ENCODE measurements at regions not wholly inside any gene's neighbourhood (a gene's known extent, or its start where the extent isn't known, plus 50 kb on each side); places are given as distances from the start of the nearest gene placed in this dataset.

DNA sequence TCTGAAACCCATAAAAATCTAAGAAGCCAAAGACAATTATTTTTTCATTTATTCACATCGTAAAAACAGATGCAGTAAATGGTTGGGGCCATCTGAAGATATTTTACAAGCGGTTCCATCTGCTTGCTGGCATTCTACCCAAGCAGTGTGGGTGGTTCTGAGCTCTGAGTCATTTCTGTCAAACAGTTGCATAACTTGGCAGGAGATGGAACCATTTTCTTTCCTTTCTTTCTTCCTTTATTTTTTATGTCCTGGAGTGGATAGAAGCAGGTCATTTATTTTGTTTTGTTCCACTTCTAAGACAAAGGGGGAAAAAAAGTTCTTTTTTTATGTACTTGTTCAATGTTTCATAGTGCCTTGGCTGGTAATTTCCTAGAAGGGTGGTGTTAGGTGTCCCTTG, 1151.9 kb upstream of the GOT2 start:
- Mint-ChIP-seq H3K27ac (ENCODE audit: unreplicated experiment) (no peak overlapping the region), H3K4me1 (ENCODE audit: low read depth, unreplicated experiment) (no peaks in the 10 kb centered on the region)
- DNase-seq: no peak

DNA sequence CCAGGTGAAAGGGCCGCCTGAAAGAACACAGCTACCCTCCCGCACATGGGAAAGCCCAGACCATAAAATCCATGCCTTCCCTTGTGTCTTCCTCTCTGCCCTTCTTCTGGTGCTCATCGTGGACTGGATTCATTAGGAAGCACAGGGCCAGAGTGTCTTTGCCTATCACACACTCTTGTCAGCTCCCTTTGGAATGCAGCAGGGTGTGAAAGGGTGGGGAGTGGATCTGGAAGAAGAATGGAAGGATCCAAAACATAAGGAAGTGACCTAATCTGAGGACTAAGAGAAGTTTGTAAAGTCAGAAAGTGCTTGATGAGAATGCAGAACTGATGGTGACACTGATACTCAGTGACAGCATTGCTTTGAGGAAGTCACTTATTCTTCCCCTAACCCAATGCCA, 1147.3 kb upstream of the GOT2 start:
- Mint-ChIP-seq H3K4me1 (ENCODE audit: low read depth, unreplicated experiment) (no peaks in the 10 kb centered on the region), H3K9me3 (ENCODE audit: unreplicated experiment) (no peaks in the 10 kb centered on the region), H3K36me3 (ENCODE audit: unreplicated experiment) (no peaks in the 10 kb centered on the region), H3K27me3 (ENCODE audit: unreplicated experiment) (no peaks in the 10 kb centered on the region), H3K27ac (ENCODE audit: unreplicated experiment) (no peak overlapping the region), H3K4me3 (ENCODE audit: unreplicated experiment) (no peak overlapping the region)
- DNase-seq: no peak
- TF ChIP-seq, protein P1, sequence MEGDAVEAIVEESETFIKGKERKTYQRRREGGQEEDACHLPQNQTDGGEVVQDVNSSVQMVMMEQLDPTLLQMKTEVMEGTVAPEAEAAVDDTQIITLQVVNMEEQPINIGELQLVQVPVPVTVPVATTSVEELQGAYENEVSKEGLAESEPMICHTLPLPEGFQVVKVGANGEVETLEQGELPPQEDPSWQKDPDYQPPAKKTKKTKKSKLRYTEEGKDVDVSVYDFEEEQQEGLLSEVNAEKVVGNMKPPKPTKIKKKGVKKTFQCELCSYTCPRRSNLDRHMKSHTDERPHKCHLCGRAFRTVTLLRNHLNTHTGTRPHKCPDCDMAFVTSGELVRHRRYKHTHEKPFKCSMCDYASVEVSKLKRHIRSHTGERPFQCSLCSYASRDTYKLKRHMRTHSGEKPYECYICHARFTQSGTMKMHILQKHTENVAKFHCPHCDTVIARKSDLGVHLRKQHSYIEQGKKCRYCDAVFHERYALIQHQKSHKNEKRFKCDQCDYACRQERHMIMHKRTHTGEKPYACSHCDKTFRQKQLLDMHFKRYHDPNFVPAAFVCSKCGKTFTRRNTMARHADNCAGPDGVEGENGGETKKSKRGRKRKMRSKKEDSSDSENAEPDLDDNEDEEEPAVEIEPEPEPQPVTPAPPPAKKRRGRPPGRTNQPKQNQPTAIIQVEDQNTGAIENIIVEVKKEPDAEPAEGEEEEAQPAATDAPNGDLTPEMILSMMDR (IDR thresholded peaks at IDR 0.05; ENCODE audit: partially characterized antibody, unreplicated experiment): no peak

More for the DNA sequence above, 1151.9 kb upstream of the GOT2 start:
- Mint-ChIP-seq H3K27me3 (ENCODE audit: unreplicated experiment) (no peaks in the 10 kb centered on the region), H3K36me3 (ENCODE audit: unreplicated experiment) (no peaks in the 10 kb centered on the region), H3K9me3 (ENCODE audit: unreplicated experiment) (no peaks in the 10 kb centered on the region), H3K4me3 (ENCODE audit: unreplicated experiment) (no peak overlapping the region)
- TF ChIP-seq, protein P1 (IDR thresholded peaks at IDR 0.05; ENCODE audit: partially characterized antibody, unreplicated experiment): no peak

DNA sequence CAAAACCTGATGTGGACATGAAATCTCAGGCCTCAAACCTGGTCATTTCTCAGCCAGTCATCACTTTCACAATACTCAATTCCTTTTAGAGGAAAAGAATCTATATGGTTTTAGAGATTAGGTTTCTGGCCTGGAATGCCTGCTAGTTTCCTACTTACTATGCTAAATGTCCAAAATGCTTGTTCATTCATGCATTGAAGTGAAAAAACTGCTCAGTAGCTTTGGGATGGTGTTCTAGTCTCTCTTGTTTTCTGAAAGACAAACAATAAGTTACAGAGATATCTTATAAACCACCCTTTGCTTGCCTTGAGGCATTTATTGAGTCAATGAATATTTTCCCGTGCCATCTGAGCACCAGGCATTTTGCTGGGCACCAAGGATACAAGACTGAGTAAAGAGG, 1146.5 kb upstream of the GOT2 start:
- H3K27ac Mint-ChIP-seq (ENCODE audit: unreplicated experiment): no peak overlapping the region
- DNase-seq: no peak
- H3K9me3 Mint-ChIP-seq (ENCODE audit: unreplicated experiment): no peaks in the 10 kb centered on the region
- H3K4me1 Mint-ChIP-seq (ENCODE audit: low read depth, unreplicated experiment): no peaks in the 10 kb centered on the region
- TF ChIP-seq, protein P1 (IDR thresholded peaks at IDR 0.05; ENCODE audit: partially characterized antibody, unreplicated experiment): no peak
- H3K36me3 Mint-ChIP-seq (ENCODE audit: unreplicated experiment): no peaks in the 10 kb centered on the region
- H3K4me3 Mint-ChIP-seq (ENCODE audit: unreplicated experiment): no peak overlapping the region
- no peaks in the 10 kb centered on the region for H3K27me3 Mint-ChIP-seq (ENCODE audit: unreplicated experiment)

DNA sequence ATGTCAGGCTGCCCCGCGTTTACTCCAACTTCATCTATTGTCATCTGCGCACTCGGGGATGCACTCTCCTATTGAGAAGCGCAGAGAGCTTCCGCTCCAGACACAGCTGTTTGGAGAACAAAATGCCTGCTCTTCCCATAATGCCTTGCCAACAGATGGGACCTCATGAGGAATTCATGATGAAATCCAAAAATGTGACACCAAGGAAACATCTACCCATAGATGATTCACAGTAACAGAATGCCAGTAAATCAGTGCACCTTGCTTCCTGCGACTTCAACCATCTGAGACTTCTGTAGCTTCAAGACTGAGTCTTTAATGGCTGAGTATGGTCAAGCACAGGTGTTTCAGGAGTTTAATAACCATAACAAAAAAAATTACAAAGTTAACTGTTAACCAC, 1144.9 kb upstream of the GOT2 start:
- no peak overlapping the region for H3K4me3 Mint-ChIP-seq (ENCODE audit: unreplicated experiment)
- no peaks in the 10 kb centered on the region for H3K9me3 Mint-ChIP-seq (ENCODE audit: unreplicated experiment)
- no peak overlapping the region for H3K27ac Mint-ChIP-seq (ENCODE audit: unreplicated experiment)
- H3K36me3 Mint-ChIP-seq (ENCODE audit: unreplicated experiment): no peaks in the 10 kb centered on the region
- H3K4me1 Mint-ChIP-seq (ENCODE audit: low read depth, unreplicated experiment): no peaks in the 10 kb centered on the region
- no peak for DNase-seq
- H3K27me3 Mint-ChIP-seq (ENCODE audit: unreplicated experiment): no peaks in the 10 kb centered on the region
- TF ChIP-seq, protein P1 (IDR thresholded peaks at IDR 0.05; ENCODE audit: partially characterized antibody, unreplicated experiment): no peak

DNA sequence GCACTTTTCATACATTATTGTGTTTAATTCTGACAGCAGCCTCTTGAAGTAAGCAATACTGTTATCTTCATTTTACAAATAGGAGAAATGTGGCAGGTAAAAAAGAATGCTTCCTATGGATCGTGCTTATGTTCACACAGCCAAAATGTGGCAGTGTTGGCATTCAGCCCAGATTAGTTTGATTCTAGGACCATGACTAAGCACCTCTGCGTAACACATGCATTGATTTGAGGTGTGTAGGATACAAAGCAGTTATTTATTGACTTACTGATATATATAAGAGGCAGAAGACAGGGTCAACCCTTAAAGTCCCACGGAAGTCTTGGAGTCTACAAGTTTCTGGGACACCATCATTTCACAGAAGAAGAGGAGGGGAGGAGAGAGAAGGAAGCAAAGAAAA, 1144.4 kb upstream of the GOT2 start:
- Mint-ChIP-seq H3K27me3 (ENCODE audit: unreplicated experiment) (no peaks in the 10 kb centered on the region), H3K4me1 (ENCODE audit: low read depth, unreplicated experiment) (no peaks in the 10 kb centered on the region), H3K9me3 (ENCODE audit: unreplicated experiment) (no peaks in the 10 kb centered on the region), H3K27ac (ENCODE audit: unreplicated experiment) (no peak overlapping the region), H3K4me3 (ENCODE audit: unreplicated experiment) (no peak overlapping the region), H3K36me3 (ENCODE audit: unreplicated experiment) (no peaks in the 10 kb centered on the region)
- no peak for DNase-seq
- TF ChIP-seq, protein P1 (IDR thresholded peaks at IDR 0.05; ENCODE audit: partially characterized antibody, unreplicated experiment): no peak

Measured in glutamatergic neuron (in vitro differentiated cells).